Putamen (tissue), 1 donor: ENCODE measurements at regions not wholly inside any gene's neighbourhood (a gene's known extent, or its start where the extent isn't known, plus 50 kb on each side); places are given as distances from the start of the nearest gene placed in this dataset.
"Not testable (repeated sequence)": the region's sequence is repeated elsewhere in the genome, so short reads cannot be mapped to it uniquely, and the experiment has no call there.

Source experiments
- DNase-seq: peaks from one replicate; pipeline ENCODE4 v3.0.0-alpha.2; 2016; ENCODE audit warnings: low spot score

- no peak for DNase-seq
Observed at GRCh38 chrX:1852082-1852481, 237.2 kb downstream of the ASMT start.

- no peak for DNase-seq
Observed at GRCh38 chrX:1853447-1853846, 238.6 kb downstream of the ASMT start.

GRCh38 chrX:1853916-1854315, 239.1 kb downstream of the ASMT start:
- DNase-seq = no peak

GRCh38 chrX:1854861-1855260, 240.0 kb downstream of the ASMT start:
- DNase-seq = not testable (repeated sequence)

GRCh38 chrX:1859266-1859665, 244.4 kb downstream of the ASMT start:
- DNase-seq = not testable (repeated sequence)

- DNase-seq = no peak
Observed at GRCh38 chrX:1860936-1861594, 246.2 kb downstream of the ASMT start.

GRCh38 chrX:1863995-1864394, 249.1 kb downstream of the ASMT start:
- DNase-seq = not testable (repeated sequence)

- DNase-seq = no peak
Observed at GRCh38 chrX:1870421-1870820, 255.6 kb downstream of the ASMT start.

- DNase-seq = no peak
Observed at GRCh38 chrX:1871887-1872286, 257.0 kb downstream of the ASMT start.

GRCh38 chrX:1873671-1874070, 258.8 kb downstream of the ASMT start:
- no peak for DNase-seq

- no peak for DNase-seq
Observed at GRCh38 chrX:1874416-1874815, 259.6 kb downstream of the ASMT start.

- no peak for DNase-seq
Observed at GRCh38 chrX:1874899-1875298, 260.0 kb downstream of the ASMT start.

GRCh38 chrX:1876041-1876440, 261.2 kb downstream of the ASMT start:
- no peak for DNase-seq

- DNase-seq = no peak
Observed at GRCh38 chrX:1877780-1878179, 262.9 kb downstream of the ASMT start.

- not testable (repeated sequence) for DNase-seq
Observed at GRCh38 chrX:1880884-1881817, 266.3 kb downstream of the ASMT start.

- DNase-seq = no peak
Observed at GRCh38 chrX:1883772-1884171, 268.9 kb downstream of the ASMT start.

- no peak for DNase-seq
Observed at GRCh38 chrX:1884446-1884845, 269.6 kb downstream of the ASMT start.

GRCh38 chrX:1885116-1885515, 270.3 kb downstream of the ASMT start:
- peak; percentile 63 for DNase-seq

GRCh38 chrX:1888305-1888704, 273.4 kb downstream of the ASMT start:
- not testable (repeated sequence) for DNase-seq

GRCh38 chrX:1894026-1894294, 279.1 kb downstream of the ASMT start:
- no peak for DNase-seq

- no peak for DNase-seq
Observed at GRCh38 chrX:1894740-1895139, 279.9 kb downstream of the ASMT start.

- no peak for DNase-seq
Observed at GRCh38 chrX:1895583-1895982, 280.7 kb downstream of the ASMT start.

- DNase-seq = no peak
Observed at GRCh38 chrX:1899841-1900240, 285.0 kb downstream of the ASMT start.

- DNase-seq = no peak
Observed at GRCh38 chrX:1902901-1903235, 288.0 kb downstream of the ASMT start.
